Germinal center (tissue), 1 donor: ENCODE measurements at regions not wholly inside any gene's neighbourhood (a gene's known extent, or its start where the extent isn't known, plus 50 kb on each side); places are given as distances from the start of the nearest gene placed in this dataset.

Experiments used
- DNase-seq: peaks from one replicate; pipeline ENCODE4 v3.0.0; 2012; ENCODE audit warnings: mixed read lengths, low spot score

DNA sequence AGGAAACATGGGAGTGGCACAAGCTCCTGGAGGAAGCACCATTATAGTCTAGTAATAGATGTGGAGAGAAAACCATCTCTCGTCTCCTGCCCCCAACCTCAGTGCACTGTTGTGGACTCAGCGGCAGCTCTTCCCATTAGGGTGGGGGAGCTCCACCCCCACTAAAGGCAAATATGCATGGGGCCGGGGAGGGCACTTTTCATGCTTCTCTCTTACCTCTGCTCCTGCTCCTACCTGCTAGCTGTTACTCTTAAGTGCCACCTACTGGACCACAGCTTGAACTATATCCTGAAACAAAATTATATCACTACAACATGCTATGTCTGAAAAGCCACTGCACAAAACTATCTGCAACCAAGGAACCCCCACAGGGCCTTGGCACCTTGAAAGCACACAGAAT, 112.6 kb upstream of the DACH1 start:
- no peak for DNase-seq

DNA sequence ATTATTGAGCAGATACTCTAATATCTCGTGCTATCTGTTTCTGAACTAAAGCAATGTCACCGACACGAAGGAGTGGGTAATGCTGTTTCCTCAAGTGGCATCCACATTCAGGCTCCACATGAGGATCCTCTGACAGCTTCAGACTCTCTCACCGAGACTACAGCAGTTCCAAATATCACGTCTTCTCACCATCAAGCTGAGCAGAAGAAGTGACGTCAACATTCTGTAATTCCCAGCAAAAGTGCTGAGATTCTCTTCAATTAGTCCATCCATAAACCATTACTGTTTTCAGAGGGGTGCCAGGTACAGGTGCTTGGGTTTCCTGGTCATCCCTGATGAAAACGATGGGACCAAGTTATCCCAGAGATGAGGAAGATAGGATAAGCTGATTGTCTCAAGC, 110.0 kb upstream of the DACH1 start:
- no peak for DNase-seq

DNA sequence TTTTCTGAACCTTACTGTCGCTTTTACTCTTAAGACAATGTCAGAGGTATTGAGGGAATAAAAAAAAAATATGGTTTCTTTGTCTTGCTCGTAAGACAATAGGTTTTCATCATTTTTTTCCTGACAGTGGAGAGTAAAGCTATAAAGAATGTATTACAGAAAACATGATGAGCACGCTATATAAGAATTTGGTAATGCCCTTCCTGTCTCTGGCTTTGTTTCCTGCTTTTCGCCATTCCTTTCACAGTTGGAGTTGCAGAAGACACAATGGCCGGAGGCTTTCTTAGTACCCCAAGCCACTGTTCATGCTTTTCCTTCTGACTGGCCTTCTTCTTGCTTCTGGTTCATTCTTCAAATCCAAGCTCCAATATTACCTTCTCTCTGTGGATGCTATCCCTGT, 101.0 kb upstream of the DACH1 start:
- DNase-seq, result no peak

DNA sequence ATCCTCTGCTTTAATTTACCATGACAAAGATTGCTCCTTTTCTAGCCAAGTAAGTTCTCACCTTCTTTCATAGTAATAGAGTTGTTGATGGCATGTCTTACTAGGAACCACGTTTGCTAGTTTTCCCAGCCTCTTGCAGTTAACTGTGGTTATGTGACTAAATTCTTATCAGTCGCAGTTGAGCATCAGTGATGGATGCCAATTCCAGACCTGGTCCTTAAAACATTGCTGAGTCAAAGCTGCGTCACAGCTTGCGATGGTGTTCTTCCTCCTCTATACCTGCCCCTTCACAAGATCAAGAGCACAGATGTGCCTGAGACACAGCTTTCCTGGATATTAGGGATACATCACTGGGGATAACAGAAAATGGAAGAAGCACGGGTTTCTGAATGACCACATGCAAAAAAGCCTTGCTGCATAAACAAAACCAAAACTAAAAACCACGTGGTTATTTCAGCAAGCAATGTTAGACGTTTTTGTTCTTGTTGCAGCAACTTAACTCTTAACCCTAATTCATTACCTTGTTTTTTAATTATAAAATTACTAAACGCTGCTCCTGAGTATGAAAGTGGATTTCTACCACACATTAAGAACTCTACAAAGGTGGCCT, 97.6 kb upstream of the DACH1 start:
- no peak for DNase-seq

DNA sequence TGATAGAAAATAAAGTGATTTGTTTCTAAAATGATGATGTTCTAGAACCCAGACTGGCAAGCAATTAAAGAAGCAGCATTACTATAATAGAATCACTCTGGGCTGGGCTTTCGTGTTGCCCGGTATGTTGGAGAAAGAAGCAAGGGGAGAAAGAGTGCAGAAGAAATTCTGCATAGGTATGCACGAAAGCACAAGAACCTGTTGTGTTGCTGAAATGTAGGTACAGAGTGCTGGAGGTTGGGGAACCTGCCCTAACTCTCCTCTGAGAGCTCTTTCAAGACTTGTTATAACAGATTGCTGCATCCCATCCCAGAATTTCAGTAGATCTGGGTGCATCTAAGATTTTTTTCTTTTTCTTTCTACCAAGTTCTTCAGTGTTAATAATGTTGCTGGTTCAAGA, 95.7 kb upstream of the DACH1 start:
- DNase-seq, result no peak

DNA sequence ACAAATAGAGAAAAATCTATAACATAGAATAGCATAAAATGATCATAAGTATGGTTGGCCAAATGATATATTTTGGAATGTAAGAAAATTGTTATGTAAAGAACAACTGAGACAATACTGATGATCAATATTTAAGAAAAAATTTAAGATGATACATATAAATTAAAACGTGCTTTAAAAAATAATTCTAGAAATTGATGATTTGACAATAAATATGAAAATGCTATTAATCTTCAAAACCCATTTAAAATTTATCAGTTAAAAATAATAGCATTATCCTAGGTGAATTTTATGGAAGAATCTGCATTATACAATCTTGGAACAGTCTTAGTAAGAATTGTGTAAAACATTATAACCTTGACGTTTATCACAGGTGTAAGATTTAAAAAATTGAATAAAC, 95.1 kb upstream of the DACH1 start:
- no peak for DNase-seq

DNA sequence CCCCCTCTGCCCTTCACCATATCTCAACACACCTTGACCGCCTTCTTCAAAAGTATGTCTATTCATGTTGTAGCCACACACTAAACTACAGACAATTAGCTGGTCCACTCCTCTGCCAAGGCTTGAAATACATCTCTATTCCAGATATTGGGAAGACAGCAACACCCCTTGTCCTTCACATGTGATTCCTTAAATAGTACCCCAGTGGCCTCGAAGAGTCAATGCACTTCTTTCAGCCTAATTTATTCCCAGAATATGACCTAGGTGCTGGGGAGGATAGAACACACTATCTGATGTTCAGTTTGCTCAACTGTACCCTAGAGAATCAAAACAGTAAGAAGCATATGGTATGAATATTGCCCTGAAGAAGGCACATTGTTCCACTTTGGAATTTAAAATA, 82.4 kb upstream of the DACH1 start:
- DNase-seq, result no peak

DNA sequence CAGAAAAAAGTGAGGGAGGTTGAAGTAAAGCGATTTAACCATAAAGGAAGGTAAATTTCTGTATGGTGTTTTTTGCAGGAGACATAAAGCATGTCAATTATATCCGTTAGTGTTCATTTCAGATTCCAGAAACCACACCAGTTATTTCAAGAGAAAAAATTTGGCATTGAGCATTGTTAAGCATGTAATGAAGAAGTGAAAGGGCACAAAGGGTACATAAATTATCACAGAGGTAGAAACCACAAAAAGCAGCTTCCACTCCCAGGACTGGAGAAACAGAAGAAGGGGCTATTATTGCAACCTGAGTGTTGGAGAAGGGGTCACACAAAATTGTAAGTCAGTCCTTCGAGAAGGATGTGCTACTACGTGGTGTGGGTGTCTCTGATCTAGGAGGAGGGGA, 72.2 kb upstream of the DACH1 start:
- DNase-seq, result no peak

DNA sequence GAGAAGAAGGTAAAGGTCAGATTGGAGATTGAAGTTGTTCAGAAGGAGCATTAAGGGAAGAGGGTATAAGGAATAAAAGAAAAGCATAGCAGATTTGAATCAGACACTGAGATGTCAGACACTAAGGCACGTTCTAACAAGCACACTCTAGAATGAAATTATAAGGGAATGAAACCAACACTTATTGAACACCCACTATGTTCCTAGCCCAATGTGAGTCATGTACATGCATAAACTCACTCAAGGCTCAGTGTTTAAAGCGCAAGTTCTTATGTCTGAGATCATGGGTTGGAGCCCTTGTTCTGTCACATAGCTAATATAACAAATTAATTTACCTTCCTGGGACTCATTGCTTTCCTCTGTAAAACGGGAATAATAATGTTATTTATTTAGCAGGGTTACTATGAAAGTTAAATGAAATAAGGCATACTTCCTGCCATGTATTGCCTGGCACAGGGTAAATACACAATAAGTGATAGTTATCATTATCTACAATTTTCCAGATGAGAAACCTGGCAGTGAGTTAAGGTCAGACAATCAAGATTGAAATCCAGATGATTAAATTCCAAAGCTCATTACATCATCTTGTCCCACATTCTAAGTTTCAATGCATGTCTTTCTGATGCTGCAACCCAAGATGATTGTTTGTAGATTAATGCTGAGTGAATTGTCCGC, 68.3 kb upstream of the DACH1 start:
- DNase-seq, result no peak

DNA sequence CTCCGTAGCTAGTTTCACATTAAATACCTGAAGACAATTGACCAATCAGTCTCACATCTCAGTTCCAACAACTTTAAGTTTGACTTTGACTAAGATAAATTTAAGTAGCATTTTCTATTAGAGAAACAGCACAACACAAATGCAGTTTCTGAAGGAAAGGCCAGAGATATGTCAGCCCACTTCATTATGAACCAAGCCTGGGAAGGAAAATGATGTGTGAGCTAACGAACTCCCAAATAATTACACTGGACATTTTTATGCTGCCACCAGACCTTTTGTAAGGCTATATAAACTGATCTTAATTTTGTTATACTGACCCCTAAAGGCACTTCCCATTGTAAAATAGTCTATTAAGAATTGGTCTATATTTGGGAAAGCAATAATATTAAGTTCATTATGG, 57.9 kb upstream of the DACH1 start:
- DNase-seq, result no peak

DNA sequence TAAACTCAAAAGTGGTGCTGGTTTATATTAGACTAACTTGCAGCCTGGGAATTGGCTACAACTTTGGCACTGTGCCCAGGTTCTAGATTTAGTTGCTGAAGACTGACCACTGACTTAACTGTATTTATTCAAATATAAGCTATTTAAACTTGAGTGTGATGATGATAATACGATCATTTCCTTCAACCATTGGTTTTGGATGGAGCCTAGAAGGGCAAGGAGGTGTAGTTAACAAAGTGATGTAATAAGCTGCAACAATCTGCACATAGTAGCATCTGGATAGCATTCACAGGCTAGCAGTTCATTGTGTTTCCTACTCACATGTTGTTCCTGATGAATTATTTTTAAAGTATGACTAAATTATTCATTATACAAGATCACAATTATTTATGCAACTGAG, 55.2 kb upstream of the DACH1 start:
- DNase-seq, result no peak
